ENCODE measurements at regions not wholly inside any gene's neighbourhood (a gene's known extent, or its start where the extent isn't known, plus 50 kb on each side); places are given as distances from the start of the nearest gene placed in this dataset.
"Not testable (repeated sequence)": the region's sequence is repeated elsewhere in the genome, so short reads cannot be mapped to it uniquely, and the experiment has no call there.

GRCh38 chr15:20785151-20785936, 80.8 kb downstream of the POTEB2 start:
- not testable (repeated sequence) for DNase-seq

GRCh38 chr15:20783598-20784184, 82.4 kb downstream of the POTEB2 start:
- DNase-seq, result not testable (repeated sequence)

DNA sequence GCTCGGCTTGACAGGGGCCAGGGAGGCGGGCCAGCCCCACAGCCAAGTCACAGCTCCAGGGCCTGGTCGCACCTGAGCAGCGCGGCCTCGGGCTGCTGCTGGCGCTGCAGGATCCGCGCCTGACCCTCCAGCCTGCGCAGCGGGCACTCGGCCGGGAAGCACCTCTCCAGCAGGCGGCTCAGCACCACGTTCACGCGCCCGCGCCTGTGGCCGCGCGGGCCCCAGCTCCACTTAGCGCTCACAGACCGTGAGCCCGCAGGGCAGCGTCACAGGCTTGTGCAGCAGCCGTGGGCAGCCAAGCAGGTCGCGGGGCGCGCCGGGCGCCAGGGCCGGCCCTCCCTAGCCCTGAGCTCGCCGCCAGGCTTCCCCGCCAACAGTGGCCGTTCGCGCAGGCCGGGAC, 90.7 kb downstream of the POTEB2 start:
- not testable (repeated sequence) for DNase-seq

DNA sequence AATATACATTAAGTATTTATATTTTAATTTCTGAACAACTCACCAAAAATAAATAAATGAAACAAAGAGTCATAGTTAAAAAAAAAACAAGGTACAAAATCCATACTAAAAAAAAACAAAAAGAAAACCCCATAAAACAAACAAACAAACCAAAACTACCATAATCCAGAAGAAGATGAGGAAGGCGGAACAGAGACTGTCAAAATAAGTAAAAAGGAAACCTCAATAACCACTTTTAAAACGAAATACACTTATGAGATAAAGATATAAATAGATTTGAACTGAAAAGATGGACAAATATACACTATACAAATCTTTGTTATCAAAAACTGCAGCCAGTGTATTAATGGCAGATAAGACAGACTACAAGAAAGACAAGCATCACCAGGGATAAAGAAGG, 98.2 kb downstream of the POTEB2 start:
- DNase-seq, result not testable (repeated sequence)

- DNase-seq, result not testable (repeated sequence)
Measured at GRCh38 chr15:20762422-20762821, 103.7 kb downstream of the POTEB2 start.

DNA sequence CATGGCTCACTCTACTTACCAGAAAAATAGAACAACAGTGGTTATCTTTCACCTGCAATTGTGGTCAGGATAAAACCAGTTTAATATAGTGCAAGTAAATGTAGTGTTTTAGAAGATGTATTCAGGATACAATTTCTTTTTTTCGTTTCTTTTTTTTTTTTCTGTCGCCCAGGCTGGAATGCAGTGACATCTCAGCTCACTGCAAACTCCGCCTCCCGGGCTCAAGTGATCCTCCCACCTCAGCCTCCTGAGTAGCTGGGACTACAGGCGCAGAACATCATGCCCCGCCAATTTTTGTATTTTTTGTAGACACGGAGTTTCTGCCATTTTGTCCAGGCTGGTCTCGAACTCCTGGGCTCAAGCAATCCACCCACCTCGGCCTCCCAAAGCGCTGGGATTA, 109.7 kb downstream of the POTEB2 start:
- DNase-seq, result not testable (repeated sequence)

GRCh38 chr15:20755665-20756398, 110.3 kb downstream of the POTEB2 start:
- DNase-seq, result peak in 1 of 2 donors; percentile 19

- DNase-seq, result not testable (repeated sequence)
Measured at GRCh38 chr15:20733493-20733892, 132.6 kb downstream of the POTEB2 start.
